Tibial nerve (tissue), 4 donors: ENCODE measurements at regions not wholly inside any gene's neighbourhood (a gene's known extent, or its start where the extent isn't known, plus 50 kb on each side); places are given as distances from the start of the nearest gene placed in this dataset.
"Not testable (repeated sequence)": the region's sequence is repeated elsewhere in the genome, so short reads cannot be mapped to it uniquely, and the experiment has no call there.

Experiments
- DNase-seq, 2 donors: peaks; one replicate each; pipeline ENCODE4 v3.0.0-alpha.2; 2019; ENCODE audit warnings: low spot score in 2 of 2
- H3K27ac ChIP-seq, 4 donors: fragments of 200-600 bp; sonication (generic) in 3 of 4; one replicate each; pipeline ENCODE4 v1.5.1; 2017 to 2019; ENCODE audit warnings: mild to moderate bottlenecking in 1 of 4
- H3K27me3 ChIP-seq, 2 donors: fragments of 200-600 bp; sonication (generic) in 1 of 2; one replicate each; pipeline versions ENCODE4 v1.5.1 to v1.6.0; 2017 to 2019
- H3K36me3 ChIP-seq, 3 donors: fragments of 200-600 bp; sonication (generic); one replicate each; pipeline ENCODE4 v1.5.1; 2018 to 2019
- H3K4me1 ChIP-seq, 4 donors: fragments of 200-600 bp; sonication (generic) in 3 of 4; one replicate each; pipeline ENCODE4 v1.5.1; 2017 to 2019
- H3K4me3 ChIP-seq, 4 donors: fragments of 200-600 bp; sonication (generic) in 3 of 4; one replicate each; pipeline ENCODE4 v1.5.1; 2017 to 2019; ENCODE audit warnings: mild to moderate bottlenecking in 1 of 4, moderate library complexity in 1 of 4
- H3K9me3 ChIP-seq, 4 donors: fragments of 200-600 bp; sonication (generic) in 3 of 4; one replicate each; pipeline ENCODE4 v1.5.1; 2017 to 2019
- EP300 ChIP-seq, 2 donors: sonication (generic); formaldehyde crosslinking; IDR thresholded peaks; one replicate each; pipeline ENCODE4 v1.6.1; 2017; ENCODE audit warnings: antibody characterized with exemption in 2 of 2, mild to moderate bottlenecking in 1 of 2
- POLR2A ChIP-seq, 2 donors: fragments of 450-650 bp; IDR thresholded peaks; one replicate each; pipeline ENCODE4 v1.6.1; 2017; ENCODE audit warnings: antibody characterized with exemption in 2 of 2, mild to moderate bottlenecking in 2 of 2, moderate library complexity in 2 of 2
- WGBS, 2 donors: methylation state at CpG; one replicate each; pipeline ENCODE4 v1.1.5; 2018; 5-methylcytosine and 5-hydroxymethylcytosine counted together
- TF ChIP-seq, protein P1 (sequence below), 5 experiments: fragments of 200-600 bp in 3 of 5; fragments of 450-650 bp in 2 of 5; sonication (generic) in 3 of 5; IDR thresholded peaks; one replicate each; pipeline ENCODE4 v1.5.1; 2016 to 2019; ENCODE audit warnings: antibody characterized with exemption in 5 of 5, mild to moderate bottlenecking in 3 of 5, moderate library complexity in 2 of 5

DNA sequence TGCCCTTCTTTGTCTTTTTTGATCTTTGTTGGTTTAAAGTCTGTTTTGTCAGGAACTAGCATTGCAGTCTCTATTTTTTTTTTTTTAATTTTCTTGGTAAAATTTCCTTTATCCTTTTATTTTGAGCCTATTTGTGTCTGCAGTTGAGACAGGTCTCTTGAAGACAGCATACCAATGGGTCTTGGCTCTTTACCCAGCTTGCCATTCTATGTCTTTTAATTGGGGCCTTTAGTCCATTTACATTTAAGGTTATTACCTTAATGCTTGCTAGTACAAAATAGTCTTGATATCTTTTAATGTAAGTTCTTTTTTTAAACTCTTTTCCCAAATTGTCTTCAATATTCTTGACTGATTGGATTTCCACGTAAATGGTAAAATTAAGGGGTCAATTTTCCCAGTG, 398.3 kb upstream of the CHRM2 start:
- 81 to 82% methylated on average over 1 of the region's 1 CpG for WGBS, 2 donors
- no peaks in the 10 kb centered on the region for H3K27me3 ChIP-seq
- no peak overlapping the region for H3K27ac ChIP-seq
- peaks cover 0 to 43% (median 3%) of the 10 kb centered on the region in 4 donors for H3K9me3 ChIP-seq
- no peak for DNase-seq
- H3K4me3 ChIP-seq = no peak overlapping the region
- TF ChIP-seq, protein P1, sequence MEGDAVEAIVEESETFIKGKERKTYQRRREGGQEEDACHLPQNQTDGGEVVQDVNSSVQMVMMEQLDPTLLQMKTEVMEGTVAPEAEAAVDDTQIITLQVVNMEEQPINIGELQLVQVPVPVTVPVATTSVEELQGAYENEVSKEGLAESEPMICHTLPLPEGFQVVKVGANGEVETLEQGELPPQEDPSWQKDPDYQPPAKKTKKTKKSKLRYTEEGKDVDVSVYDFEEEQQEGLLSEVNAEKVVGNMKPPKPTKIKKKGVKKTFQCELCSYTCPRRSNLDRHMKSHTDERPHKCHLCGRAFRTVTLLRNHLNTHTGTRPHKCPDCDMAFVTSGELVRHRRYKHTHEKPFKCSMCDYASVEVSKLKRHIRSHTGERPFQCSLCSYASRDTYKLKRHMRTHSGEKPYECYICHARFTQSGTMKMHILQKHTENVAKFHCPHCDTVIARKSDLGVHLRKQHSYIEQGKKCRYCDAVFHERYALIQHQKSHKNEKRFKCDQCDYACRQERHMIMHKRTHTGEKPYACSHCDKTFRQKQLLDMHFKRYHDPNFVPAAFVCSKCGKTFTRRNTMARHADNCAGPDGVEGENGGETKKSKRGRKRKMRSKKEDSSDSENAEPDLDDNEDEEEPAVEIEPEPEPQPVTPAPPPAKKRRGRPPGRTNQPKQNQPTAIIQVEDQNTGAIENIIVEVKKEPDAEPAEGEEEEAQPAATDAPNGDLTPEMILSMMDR (IDR thresholded peaks at IDR 0.05) = no peak
- no peak for TF ChIP-seq EP300 (IDR thresholded peaks at IDR 0.05)
- H3K4me1 ChIP-seq = no peaks in the 10 kb centered on the region
- H3K36me3 ChIP-seq = no peaks in the 10 kb centered on the region

DNA sequence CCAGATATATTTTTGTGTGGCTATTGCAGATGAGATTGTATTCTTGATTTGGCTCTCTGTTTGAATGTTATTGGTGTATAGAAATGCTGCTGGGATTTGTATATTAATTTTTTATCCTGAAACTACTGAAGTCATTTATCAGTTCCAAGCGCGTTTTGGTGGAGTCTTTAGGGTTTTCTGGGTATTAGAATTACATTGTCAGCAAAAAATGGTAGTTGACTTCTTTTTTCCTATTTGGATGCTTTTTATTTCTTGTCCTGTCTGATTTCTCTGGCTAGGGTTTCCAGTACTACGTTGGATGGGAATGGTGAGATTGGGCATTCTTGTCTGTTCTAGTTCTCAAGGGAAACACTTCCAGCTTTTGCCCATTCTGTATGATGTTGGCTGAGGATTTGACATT, 415.5 kb upstream of the CHRM2 start:
- H3K4me3 ChIP-seq = no peak overlapping the region
- no peaks in the 10 kb centered on the region for H3K36me3 ChIP-seq
- H3K27me3 ChIP-seq = no peaks in the 10 kb centered on the region
- DNase-seq = no peak
- H3K27ac ChIP-seq = no peak overlapping the region
- no peaks in the 10 kb centered on the region for H3K4me1 ChIP-seq
- WGBS, 2 donors = 85 to 87% methylated on average over 3 of the region's 3 CpGs
- no peaks in the 10 kb centered on the region for H3K9me3 ChIP-seq
- TF ChIP-seq EP300 (IDR thresholded peaks at IDR 0.05) = no peak
- no peak for TF ChIP-seq POLR2A (IDR thresholded peaks at IDR 0.05)
- TF ChIP-seq, protein P1 (IDR thresholded peaks at IDR 0.05) = no peak

DNA sequence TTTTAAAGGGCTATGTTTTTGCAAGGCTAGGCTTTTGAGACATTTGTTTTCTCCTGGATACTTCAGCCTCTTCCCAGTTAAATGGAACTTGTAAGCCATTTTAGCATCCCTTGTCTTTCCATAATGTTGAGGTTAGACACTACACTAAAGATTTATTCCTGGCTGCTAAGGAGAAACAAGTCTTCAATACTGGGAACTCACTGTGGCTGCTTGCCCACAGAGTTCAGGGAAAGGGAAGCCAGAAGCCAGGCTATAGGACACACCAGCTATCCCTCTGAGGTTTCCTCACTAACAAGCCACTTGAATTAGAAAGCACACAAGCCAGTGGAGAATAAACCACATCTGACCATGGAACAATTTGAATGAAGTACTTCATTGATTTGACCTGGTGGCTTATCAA, 421.7 kb upstream of the CHRM2 start:
- TF ChIP-seq, protein P1 (IDR thresholded peaks at IDR 0.05) = no peak
- TF ChIP-seq EP300 (IDR thresholded peaks at IDR 0.05) (no peak), POLR2A (IDR thresholded peaks at IDR 0.05) (no peak)
- no peak overlapping the region for H3K27ac ChIP-seq
- H3K36me3 ChIP-seq = no peaks in the 10 kb centered on the region
- DNase-seq = no peak
- no peaks in the 10 kb centered on the region for H3K27me3 ChIP-seq
- H3K9me3 ChIP-seq = no peaks in the 10 kb centered on the region
- no peak overlapping the region for H3K4me3 ChIP-seq
- no peaks in the 10 kb centered on the region for H3K4me1 ChIP-seq

DNA sequence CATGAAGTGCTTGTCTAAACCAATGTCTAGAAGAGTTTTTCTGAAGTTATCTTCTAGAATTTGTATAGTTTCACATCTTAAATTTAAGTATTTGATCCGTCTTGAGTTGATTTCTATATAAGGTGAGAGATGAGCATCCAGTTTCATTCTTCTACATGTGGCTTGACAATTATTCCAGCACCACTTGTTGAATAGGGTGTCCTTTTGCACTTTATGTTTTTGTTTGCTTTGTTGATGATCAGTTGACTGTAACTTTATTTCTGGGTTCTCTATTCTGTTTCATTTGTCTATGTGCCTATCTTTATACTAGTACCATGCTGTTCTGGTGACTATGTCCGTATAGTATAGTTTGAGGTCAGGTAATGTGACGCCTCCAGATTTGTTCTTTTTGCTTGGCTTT, 426.6 kb upstream of the CHRM2 start:
- TF ChIP-seq POLR2A (IDR thresholded peaks at IDR 0.05) = no peak
- TF ChIP-seq EP300 (IDR thresholded peaks at IDR 0.05) = no peak
- TF ChIP-seq, protein P1 (IDR thresholded peaks at IDR 0.05) = no peak
- Histone ChIP-seq H3K9me3 (no peaks in the 10 kb centered on the region), H3K36me3 (no peaks in the 10 kb centered on the region), H3K4me3 (no peak overlapping the region), H3K4me1 (no peaks in the 10 kb centered on the region), H3K27me3 (no peaks in the 10 kb centered on the region), H3K27ac (no peak overlapping the region)
- 85 to 89% methylated on average over 3 of the region's 3 CpGs for WGBS, 2 donors
- no peak for DNase-seq

DNA sequence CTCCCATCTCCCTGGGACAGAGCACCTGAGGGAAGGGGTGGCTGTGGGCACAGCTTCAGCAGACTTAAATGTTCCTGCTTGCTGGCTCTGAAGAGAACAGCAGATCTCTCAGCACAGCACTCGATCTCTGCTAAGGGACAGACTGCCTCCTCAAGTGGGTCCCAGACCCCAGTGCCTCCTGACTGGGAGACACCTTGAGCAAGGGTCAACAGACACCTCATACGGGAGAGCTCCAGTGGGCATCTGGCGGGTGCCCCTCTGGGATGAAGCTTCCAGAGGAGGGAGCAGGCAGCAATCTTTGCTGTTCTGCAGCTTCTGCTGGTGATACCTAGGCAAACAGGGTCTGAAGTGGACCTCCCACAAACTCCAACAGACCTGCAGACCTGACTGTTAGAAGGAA, 436.7 kb upstream of the CHRM2 start:
- not testable (repeated sequence) for H3K27me3 ChIP-seq, H3K27ac ChIP-seq, H3K36me3 ChIP-seq, H3K4me3 ChIP-seq, H3K4me1 ChIP-seq, DNase-seq, H3K9me3 ChIP-seq
- 90% methylated on average over 3 of the region's 3 CpGs for WGBS, 2 donors

DNA sequence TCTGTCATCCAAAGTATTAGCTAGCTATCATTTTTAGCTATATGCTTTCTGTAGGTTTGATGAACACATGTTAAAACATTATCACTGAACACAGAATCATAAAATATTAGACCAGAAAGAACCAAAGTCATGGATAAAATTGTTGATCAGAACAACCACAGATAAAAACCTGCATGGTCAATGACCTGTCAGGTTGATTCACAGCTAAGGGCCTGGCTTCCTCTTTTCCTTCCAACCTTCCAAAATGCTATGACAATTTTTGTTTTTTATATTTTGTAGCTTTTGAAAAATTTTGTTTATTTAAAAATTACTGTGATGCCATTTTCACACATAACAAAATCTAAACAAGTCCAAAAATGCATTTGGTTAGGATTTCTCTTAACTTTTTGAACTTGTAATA, 444.4 kb upstream of the CHRM2 start:
- H3K4me3 ChIP-seq = no peak overlapping the region
- H3K36me3 ChIP-seq = no peaks in the 10 kb centered on the region
- no peaks in the 10 kb centered on the region for H3K9me3 ChIP-seq
- H3K27me3 ChIP-seq = no peaks in the 10 kb centered on the region
- no peaks in the 10 kb centered on the region for H3K4me1 ChIP-seq
- DNase-seq = no peak
- TF ChIP-seq, protein P1 (IDR thresholded peaks at IDR 0.05) = no peak
- TF ChIP-seq POLR2A (IDR thresholded peaks at IDR 0.05) (no peak), EP300 (IDR thresholded peaks at IDR 0.05) (no peak)
- no peak overlapping the region for H3K27ac ChIP-seq

DNA sequence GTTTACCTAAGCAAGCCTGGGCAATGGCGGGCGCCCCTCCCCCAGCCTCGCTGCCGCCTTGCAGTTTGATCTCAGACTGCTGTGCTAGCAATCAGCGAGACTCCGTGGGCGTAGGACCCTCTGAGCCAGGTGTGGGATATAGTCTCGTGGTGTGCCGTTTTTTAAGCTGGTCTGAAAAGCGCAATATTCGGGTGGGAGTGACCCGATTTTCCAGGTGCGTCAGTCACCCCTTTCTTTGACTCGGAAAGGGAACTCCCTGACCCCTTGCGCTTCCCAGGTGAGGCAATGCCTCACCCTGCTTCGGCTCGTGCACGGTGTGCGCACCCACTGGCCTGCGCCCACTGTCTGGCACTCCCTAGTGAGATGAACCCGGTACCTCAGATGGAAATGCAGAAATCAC, 442.6 kb upstream of the MTPN start:
- H3K27ac ChIP-seq, H3K36me3 ChIP-seq, H3K4me1 ChIP-seq, H3K4me3 ChIP-seq, DNase-seq, H3K9me3 ChIP-seq, H3K27me3 ChIP-seq: not testable (repeated sequence)
- 92 to 97% methylated on average over 14 of the region's 21 CpGs for WGBS, 2 donors
